Stimulated activated CD8-positive, alpha-beta memory T cell treated with anti-CD3 and anti-CD28 coated beads, Interleukin-4, amount 100 ng/mL, for 4 hours (primary cell): ENCODE measurements at regions not wholly inside any gene's neighbourhood (a gene's known extent, or its start where the extent isn't known, plus 50 kb on each side); places are given as distances from the start of the nearest gene placed in this dataset.

Experiments
- DNase-seq, 2 donors: peaks; one replicate each; pipeline ENCODE4 v3.0.0-alpha.2; 2020; ENCODE audit warnings: low read depth in 2 of 2, low spot score in 1 of 2

DNA sequence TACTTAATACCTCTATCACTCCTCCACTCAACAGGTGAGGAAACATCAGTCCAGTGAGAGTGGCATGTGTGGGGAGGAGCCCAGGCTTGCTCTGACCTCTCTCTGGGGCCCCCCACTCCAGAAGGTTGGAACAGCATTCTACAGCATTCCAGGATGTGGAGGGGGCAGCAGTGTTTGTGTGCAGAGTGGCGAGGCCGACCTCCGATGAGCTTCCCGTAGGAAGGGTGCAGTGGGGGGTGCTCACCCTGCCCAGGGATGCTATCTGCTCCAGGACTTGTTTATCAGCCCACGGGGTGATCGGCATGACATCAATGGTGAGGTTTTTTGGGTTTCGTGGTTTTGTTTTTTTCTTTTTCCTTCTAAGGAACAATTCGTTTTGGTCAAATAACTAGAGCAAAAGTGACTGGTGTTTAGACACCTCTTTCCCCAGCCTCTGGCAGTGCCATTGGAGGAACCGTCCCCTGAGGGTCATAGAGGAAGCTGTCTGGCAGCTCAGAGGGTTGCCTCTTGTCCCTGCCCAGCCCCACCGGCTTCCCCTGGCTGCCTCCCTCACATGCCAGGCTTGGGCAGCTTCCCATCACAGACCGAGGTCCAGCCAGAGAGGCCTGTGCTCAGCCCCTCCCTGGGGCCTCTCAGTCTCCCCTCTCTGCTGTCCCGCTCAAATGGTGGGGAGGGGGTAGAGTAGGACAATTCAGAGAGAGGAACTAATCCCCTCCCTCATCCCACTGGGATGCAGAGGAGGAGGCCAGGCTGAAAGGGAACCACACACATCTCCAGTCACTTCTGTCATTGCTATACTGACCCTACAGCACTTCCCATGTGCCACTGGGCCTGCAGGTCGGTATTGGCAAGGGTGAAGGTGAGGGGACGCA, 96.5 kb downstream of the ZFP36L2 start:
- DNase-seq, result no peak

DNA sequence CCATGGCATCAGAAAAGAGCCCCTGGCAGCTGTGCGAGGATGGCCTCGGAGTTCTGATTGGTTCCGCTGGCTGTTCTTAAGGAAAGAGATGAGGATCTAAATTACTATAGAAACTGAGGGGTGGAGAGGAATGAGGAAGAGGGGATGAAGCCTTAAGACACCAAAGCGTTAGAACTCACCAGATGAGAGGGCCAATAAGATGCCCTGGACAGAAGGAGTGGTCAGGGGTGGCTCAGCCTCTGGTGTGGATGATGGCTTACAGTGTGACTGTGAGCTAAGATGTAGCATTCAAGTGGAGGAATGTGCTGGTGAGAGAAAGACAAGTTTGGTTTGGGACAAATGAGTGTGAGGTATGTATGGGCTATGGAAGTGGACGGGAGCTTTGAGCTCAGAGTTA, 97.8 kb downstream of the ZFP36L2 start:
- no peak for DNase-seq

DNA sequence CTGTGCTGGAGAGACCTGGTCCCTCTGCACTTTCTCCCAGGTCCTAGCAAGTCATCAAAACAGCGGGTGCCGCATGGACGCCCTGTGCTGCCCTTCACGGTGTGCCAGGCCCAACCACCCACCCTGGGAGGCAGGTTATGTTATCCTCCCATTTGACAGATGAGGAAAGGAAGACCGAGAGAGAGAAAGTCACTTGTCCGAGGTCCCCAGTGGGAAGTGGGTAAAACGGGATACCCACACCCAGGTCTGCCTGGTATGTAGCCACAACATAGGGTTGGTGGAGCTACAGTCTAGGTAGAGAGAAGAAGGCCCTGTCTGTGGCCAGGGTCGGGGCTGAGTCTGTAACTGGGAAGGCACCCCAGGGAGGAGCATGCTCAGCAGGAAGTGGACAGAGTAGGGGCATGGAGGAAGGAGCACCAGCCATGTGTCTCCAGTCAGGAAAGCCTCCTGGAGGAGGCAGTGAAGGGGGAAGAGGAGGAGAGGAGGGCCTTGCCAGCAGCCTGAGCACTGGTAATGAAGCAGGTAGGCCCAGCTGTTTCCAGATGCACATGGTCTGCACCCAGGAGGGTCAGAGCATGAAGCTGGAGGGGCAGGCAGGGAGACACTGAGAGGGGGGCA, 98.4 kb downstream of the ZFP36L2 start:
- DNase-seq, result no peak

- peak; percentile 76 to 93 for DNase-seq
These were observed 99.0 kb downstream of the ZFP36L2 start for GRCh38 chr2:43127208-43127940.

- DNase-seq, result no peak
These were observed 99.6 kb downstream of the ZFP36L2 start for GRCh38 chr2:43126817-43127207.

- DNase-seq, result no peak
These were observed 101.1 kb downstream of the ZFP36L2 start for GRCh38 chr2:43125090-43125998.

- no peak for DNase-seq
These were observed 101.7 kb downstream of the ZFP36L2 start for GRCh38 chr2:43124687-43125057.

- DNase-seq, result no peak
These were observed 102.3 kb downstream of the ZFP36L2 start for GRCh38 chr2:43123981-43124686.

- DNase-seq, result no peak
These were observed 102.9 kb downstream of the ZFP36L2 start for GRCh38 chr2:43123486-43123885.

DNA sequence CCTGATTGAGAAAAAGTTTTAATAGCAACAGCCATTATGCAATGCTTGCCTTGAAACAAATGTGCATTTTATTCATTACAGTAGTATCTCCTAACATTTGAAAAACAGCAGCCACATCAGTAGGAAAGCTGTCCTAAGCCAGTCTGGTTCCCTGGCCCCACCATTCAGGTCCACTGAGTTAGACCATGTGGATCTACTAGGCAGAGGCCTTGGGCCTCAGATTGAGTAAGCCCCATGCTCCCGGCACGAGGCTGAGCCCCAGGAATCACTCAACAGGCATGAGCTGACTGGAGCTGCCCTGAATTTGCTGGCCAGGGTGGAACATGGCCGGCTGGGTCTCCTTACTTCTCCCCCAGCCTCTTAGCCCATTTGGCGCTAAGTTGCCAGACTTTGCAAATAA, 103.4 kb downstream of the ZFP36L2 start:
- no peak for DNase-seq

GRCh38 chr2:43121580-43122314, 104.7 kb downstream of the ZFP36L2 start:
- no peak for DNase-seq

GRCh38 chr2:43119303-43119702, 107.1 kb downstream of the ZFP36L2 start:
- DNase-seq, result no peak

DNA sequence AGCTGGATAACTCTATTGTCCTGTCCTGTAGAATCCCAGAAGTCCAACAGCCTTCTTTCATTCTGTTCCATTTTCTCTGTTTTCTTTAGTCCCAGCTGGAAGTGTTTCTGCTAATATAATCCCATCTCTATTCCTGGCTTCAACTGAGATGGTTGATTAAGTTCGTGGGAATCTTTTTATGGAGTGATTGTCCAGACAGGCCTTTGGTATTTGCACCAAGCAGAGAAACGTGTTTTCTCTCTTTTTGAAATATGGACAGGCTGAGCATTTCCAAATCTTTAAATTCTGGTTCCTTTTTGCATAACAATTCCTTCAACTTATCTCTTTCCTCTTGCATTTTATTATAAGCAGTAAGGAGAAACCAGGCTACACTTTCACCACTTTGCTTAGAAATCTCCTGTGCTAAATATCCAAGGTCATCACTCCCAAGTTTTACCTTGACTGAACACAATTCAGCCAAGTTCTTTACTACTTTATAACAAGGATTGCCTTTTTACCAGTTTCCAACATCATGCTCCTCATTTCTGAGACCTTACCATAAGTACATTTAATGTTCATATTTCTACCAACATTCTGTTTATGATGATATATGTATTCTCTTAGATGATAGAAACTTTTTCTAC, 108.8 kb downstream of the ZFP36L2 start:
- DNase-seq, result no peak

DNA sequence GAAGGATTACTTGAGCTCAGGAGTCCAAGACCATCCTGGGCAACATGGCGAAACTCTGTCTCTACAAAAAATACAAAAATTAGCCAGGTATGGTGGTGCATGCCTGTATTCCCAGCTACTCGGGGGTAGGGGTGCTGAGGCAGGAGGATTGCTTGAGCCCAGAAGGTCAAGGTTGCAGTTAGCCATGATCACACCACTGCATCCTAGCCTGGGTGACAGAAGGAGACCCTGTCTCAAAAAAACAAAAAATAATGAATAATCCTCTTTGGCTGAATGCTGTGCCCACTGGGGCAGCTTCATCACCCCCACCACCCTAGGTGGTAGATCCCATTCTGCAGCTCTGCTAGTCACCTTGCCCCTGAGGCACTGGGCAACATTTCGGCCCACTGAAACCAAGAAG, 109.4 kb downstream of the ZFP36L2 start:
- no peak for DNase-seq

DNA sequence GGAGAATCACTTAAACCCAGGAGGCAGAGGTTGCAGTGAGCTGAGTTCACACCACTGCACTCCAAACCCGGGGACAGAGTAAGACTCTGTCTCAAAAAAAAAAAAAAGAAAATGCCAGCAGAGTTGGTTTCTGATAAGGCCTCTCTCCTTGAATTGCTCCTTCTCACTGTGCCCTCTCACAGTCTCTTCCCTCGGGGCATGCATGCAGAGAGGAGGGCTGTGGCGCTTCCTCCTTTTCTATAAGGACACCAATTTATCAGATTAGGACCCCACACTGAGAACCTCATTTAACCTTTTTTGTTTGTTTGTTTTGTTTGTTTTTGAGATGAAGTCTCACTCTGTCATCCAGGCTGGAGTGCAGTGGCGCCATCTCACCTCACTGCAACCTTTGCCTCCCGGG, 110.5 kb downstream of the ZFP36L2 start:
- DNase-seq, result no peak

GRCh38 chr2:43114210-43114609, 112.2 kb downstream of the ZFP36L2 start:
- DNase-seq, result no peak

- no peak for DNase-seq
These were observed 114.4 kb downstream of the ZFP36L2 start for GRCh38 chr2:43111788-43112554.

GRCh38 chr2:43110442-43110871, 115.9 kb downstream of the ZFP36L2 start:
- no peak for DNase-seq
